NCI-H1105 treated with DMSO at 0.1 percent for 48 hours (cell line): ENCODE measurements at regions not wholly inside any gene's neighbourhood (a gene's known extent, or its start where the extent isn't known, plus 50 kb on each side); places are given as distances from the start of the nearest gene placed in this dataset.
"Not testable (repeated sequence)": the region's sequence is repeated elsewhere in the genome, so short reads cannot be mapped to it uniquely, and the experiment has no call there.

ENCODE experiments used
- DNase-seq: peaks from one replicate; lab custom pipeline; 2025; lab: John Stamatoyannopoulos, UW

DNA sequence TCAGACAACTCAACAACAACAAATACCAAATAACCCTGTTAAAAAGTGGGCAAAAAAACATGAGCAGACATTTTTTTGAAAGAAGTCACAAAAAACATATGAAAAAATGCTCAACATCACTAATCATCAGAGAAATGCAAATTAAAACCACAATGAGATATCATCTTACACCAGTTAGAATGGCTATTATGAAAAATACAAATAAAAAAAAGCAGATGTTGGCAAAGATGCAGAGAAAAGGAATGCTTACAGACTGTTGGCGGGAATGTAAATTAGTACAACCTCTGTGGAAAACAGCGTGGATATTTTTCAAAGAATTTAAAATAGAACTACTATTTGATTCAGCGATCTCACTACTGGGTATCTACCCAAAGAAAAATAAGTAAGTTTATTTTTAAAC is 114.0 kb downstream of the SLC38A4 start:
- DNase-seq = no peak

DNA sequence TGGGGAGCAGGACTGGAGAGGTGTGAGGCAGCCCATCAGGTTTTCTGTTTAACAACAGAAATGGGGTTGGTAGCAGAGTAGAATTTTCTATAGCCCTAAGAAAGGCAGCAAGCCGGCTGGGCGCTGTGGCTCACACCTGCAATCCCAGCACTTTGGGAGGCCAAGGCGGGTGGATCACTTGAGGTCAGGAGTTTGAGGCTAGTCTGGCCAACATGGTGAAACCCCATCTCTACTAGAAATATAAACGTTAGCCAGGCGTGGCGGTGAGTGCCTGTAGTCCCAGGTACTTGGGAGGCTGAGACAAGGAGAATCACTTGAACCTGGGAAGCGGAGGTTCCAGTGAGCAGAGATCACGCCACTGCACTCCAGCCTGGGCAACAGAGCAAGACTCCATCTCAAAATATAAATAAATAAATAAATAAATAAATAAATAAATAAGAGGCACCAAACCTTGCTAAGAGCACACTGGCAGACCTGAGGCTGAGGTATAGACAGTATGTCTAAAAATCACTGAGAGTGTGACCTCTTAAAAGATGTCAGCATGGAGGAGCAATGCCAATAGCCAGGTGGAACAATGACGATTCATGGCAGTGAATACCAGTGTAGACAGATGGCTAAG is 115.6 kb downstream of the SLC38A4 start:
- DNase-seq = no peak

DNA sequence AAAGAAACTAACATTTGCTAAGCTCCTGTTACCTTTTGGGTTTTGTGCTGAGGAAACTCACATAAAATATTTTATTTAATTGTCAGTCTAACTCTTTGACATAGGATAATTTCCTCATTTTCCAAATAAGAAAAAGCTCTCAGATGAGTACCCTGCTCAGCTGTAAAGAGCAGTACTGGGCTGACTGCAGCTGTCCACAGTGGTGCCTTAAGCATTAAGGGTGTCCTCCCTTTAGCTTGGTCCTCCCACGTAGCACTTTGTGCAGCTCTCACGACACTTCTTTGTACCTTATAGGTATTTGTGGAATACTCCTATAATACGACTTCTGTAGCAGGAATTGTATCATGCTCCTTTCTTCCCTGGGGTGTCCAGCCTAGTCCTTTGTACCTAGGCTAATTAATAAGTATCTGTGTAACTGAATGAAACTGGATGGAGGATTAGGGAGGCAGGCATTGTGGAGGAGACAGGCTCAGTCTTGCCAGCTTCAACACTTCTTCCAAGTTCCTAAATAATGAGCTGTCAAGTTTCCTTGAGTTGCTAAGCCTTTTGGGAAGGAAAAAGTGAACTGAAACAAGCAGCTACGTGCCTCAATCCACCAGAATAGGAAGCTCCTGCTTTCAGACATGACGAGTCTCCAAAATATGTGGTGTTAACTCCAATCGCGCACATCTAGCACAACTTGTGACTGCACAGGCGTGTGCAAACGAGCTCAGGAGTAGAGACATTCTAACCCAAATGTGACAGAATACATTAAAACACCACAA is 123.0 kb downstream of the SLC38A4 start:
- no peak for DNase-seq

DNA sequence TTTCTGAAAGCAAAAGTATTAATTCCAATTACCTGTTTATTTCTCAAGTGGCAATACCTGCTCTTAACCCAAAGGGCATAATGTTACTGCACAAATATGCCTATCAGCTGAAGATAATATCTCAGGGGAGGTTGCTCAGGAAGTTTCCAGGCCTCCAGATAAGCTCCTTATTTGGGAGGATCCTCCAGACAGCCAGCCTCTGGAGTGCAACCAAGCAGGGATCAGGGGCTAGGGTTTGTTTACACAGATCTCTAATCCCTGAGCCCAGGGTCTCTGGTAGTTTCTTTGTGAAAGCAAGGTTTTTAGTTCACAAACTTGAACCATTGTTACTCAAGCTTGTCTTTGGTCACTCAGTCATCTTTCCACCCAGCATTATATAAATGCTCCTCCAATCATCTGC is 124.4 kb downstream of the SLC38A4 start:
- DNase-seq = no peak

DNA sequence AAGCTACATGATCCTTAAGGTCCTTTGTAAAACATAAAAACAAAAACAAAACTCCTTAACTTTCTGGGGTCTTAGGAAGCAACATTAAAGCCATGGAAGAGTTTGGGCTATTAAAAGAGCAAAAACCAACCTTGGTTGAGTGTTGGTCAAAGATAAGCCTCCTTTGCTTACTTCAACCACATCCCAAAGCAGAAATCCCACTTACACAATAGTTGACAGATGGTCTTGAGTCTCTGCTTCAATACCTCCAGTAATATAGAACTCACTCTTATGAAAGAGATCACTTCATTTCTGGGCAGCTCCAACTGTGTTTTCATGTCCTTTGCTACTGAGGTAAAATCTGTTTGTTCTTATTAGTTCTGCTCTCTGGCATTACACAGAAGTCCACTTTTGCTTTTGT is 125.8 kb downstream of the SLC38A4 start:
- no peak for DNase-seq

DNA sequence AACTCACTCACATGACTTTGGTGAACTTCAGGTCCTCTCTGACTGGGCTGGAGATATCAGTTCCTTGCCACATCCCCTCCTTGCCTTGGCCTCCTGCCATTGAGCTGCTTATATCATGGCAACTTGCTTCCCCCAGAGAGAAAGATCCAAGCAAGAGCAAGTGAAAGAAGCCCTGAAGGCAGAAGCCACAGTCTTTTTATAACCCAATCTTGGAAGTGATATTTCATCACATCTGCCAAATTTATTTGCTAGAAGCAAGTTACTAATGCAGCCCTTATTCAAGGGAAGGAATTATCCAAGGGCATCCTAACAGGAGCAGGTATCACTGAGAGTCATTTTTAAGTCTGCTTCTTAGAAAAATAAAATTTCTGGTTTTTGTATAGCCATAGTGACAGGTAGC is 127.8 kb downstream of the SLC38A4 start:
- DNase-seq = no peak

DNA sequence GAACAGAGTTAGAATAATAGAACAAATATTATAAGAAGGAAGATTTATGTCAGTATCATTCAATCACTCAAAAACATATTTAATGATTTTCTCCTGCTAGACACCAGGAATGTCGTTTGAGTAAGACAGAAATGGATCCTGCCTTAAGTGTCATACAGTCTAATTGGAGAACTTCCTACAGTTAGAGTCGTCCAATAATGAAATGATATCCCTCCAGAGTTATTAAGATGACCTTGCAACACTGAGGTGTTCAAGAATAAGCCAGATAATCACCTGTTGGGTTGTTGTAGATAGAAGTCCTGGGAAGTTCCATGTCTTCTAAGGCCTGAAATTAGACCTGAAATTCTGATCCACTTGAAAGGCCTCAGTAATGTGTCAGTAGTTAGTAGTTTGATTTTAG is 132.3 kb downstream of the SLC38A4 start:
- DNase-seq = no peak

DNA sequence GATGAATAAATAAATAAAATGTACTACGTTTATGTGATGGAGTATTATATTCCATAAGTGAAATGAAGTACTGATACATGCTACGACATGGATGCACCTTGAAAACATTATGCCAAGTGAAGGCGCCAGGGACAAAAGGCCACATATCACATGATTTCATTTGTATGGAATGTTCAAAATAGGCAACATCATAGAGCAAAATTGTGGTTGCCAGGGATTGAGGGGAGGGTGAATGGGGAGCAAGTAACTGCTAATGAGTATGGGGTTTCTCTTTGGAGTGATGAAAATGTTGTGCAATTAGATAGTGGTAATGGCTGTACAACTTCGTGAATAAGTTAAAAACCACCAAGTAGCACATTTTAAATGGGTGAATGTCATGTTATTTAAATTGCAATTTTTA is 132.8 kb downstream of the SLC38A4 start:
- no peak for DNase-seq

DNA sequence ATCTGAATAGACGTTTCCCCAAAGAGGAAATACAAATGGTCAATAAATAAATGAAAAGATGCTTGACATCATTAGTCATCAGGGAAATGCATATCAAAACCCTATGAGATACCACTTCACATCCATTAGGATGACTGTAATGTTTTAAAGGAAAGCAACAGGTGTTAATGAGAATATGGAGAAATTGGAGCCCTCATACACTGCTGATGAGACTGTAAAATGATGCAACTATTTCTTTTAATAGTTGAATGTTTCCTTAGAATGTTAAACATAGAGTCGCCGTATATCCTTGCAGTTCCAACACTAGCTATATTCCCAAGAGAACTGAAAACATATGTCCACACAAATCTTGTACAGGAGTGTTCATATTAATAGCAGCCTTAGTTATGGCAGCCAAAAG is 133.2 kb downstream of the SLC38A4 start:
- DNase-seq = no peak

DNA sequence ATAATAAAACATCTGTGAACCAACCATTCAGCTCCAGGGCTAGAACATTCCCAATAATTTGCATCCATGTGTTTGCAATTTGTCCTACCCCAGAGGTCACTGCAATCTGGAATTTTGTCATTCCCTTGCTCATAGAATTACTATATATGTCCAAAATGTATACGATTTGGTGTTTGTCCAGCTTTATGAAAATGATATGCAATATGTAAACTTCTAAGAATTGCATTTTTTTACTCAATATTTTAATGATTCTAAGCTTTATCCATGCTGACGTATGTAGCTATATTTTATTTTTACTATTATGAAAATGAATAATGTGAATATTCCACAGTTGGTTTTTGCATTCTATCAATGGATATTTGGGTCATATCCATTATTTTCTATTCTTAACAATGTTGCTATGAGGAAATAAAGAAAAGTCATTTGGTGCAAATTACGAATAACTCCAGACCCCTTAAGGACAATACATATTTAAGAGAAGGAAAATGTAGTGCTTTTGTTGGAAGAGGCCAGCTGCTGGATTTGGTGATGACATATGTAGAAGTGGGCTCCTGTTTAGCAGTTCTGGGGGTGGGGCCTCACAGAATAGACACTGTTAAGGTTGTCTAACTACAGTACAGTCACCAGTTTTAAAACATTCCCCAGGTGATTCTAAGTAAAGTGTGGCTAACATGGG is 139.4 kb downstream of the SLC38A4 start:
- no peak for DNase-seq

DNA sequence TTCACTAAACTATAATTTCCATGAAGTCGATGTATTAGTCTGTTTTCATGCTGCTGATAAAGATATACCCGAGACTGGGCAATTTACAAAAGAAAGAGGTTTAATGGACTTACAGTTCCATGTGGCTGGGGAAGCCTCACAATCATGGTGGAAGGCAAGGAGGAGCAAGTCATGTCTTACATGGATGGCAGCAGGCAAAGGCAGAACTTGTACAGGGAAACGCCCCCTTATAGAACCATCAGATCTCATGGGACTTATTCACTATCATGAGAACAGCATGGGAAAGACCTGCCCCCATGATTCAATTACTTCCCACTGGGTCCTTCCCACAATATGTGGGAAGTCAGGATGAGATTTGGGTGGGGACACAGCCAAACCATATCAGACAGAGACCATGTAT is 141.6 kb downstream of the SLC38A4 start:
- not testable (repeated sequence) for DNase-seq

DNA sequence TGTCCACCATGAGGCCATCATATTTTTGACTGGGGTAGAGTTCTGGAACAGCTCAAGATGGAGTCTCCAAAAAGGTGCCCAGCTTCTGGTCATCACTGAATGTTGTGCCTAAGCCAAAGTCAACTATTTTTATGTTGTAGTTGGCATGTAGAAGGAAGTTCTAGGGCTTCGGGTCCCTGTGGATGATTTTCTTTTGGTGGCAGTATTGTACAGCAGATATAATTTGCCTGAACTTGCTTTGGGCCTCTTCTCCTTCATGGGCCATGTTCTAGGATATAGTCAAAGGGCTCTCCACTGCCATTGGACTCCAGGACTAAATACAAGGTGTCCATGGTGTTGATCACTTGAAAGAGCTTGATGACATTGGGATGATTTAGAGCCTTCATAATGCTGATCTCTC is 143.6 kb downstream of the SLC38A4 start:
- DNase-seq = no peak

DNA sequence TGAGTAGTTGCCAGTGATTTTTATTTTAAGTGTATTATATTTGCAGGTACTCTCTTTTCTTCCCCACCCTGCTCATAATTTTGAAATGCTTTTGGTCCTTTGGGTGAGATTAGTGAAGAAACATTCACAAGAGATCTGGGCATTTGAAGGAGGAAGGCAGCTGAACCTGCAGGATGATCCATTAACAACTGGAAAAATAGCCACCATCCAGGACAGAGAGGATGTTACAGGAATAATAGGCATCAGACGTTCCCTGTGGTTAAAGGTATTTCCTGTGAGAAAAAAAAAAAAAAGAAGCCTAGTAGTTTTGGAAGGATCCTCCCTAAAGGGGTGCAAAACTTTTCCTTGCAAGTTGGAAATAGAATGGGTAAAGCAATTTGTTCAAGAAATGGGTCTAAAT is 145.3 kb downstream of the SLC38A4 start:
- no peak for DNase-seq

DNA sequence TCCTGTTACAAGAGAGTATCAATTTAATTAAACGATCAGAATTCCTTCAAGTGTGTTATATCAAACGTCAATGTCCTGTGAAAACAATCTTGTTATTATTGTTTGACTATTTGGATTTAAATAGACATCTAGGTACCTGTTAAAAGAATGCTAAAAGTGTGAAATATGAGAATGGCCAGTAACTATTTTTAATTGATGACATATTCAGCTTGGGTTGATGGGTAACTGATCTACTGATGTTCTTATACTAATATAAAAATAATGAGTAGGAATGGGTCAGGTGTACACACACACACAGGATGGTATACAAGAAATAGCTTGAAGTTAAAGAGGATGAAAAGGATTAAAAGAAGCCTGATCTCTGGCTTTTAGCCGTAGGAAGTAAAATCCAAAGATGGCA is 146.0 kb downstream of the SLC38A4 start:
- DNase-seq = no peak

DNA sequence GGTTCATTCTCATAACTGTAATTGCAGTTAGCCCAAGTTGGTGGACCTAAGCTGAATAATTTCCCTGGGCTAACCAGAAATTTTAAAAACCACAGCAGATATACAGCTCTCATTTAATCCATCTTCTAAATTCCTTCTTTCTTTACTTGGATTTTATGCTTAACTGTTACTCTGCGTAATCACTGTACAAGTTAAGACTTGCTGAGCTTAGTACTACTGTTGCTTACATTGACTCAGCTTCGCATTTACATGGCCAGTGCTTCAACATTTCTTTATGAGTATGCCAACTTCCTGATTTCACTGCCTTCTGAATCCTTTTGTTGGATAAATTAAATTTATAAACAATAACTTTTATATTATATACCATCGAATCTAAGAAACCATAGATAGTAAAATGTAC is 147.4 kb downstream of the SLC38A4 start:
- no peak for DNase-seq

DNA sequence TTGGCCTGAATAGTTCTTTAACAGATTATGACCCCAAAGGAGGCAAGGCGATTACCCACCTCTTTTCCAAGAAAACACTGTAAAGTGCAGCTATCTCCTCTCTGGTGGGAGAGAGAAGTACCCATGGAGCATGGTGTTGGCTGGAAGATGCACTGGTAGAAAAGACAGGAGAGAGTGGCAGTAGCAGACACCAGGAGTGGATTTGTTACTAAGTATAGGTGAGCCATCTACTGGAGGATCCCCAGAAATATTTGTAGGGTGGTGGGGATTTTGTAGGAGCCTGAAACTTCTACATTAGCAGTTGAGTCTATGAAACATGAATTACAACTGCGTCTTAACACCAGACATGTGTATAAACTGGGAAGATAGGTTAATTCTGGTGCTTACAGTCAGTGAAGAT is 148.0 kb downstream of the SLC38A4 start:
- peak; percentile 30 for DNase-seq

DNA sequence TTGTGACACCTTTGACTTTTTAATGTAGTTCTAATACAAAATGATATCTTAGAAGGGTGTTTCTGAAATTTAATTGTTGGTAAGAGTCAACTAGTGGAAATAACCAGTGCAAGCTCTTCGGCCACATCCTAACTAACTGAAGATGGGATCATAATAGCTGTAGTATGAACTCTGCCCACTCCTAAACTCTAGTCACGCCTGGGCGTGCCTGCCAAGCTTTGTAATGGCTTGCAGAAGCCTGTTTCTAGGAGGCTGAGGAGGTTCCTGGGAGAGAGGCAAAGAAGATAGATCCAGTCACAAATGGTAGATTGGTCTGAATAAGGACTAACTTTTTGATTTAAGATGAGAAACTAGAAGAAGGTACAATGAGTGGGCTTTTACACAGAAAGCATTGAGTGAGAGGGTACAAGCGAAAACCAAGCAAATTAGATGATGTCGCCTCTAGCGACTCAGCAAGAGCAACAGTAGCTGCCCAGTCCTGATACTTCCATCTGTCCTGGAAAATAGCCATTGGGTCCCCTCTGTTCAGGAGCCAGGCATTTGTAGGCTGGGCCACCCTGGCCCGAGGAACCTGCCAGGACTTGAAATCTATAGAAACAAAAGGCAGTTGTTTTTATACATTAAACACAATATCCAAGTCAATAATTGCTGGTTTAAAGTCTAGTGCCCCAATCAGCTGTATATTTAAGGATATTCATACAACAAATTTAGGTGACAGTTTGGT is 148.8 kb downstream of the SLC38A4 start:
- no peak for DNase-seq

DNA sequence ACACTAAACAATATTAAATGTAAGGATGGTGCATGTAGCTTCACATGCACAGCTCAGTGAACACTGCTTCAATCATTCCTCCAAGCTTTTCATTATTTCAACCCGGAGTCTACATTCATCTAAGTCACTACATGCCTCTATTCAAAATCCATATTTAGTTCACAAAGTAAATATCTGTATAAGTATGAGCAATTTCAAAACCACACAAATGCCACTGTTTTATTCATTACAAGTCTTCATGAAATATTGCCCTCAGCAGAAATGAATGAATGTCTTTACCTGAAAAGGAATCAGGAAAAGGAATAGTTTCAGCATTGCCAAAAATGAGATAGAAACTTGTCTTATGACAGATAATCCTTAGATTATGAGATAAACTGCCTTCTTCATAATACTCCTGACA is 149.4 kb downstream of the SLC38A4 start:
- no peak for DNase-seq

DNA sequence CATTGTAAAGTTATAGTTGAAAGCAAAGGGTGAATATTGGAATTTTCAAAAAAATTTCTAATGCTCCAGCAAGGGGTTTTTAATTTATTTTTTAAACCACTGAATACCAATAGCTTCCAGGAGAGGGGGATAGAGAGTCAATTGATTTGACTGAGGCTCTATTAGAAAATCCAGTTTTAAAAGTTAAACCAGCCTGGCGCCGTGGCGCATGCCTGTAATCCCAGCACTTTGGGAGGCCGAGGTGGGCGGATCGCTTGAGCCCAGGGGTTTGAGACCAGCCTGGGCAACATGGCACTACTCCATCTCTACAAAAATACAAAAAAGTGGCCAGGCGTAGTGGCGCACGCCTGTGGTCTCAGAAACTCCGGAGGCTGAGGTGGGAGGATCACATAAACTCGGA is 150.1 kb downstream of the SLC38A4 start:
- peak; percentile 9 for DNase-seq

DNA sequence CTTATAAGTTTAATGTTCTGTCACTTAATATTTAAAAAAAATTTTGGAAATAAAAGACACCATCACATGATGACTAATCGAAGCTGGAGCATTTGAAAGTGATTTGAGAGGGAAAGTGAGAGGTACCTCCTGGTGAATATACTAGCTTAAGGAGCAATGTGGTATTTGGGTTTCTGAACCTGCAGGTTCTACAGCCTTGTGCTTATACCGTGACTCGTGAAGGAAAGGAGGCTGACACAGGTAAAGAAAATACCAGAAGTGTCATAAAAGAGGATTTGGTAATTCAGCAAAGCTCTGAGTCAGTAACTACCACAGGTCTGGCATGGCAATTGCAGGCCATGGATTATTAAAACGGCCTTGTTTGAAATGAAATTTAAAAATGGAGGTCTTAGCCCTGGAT is 151.0 kb downstream of the SLC38A4 start:
- DNase-seq = no peak

DNA sequence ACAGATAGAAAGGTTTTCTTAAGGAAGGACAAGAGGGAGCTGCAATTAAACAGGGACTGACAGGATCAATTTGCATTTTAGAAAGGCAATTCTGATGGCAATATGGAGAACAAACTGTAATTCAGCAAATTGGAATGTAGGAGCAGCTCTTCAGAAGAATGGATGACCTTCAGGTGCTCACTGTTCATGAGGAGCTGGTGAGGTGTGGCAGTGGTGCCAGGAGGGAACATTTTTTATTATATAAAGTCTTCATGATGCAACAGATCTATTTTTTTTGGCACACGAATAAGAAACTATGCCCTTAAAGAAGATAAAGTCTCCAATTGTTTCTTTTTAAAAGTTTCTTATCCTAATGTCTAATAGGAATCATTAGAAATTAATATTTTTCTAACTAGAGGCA is 151.7 kb downstream of the SLC38A4 start:
- DNase-seq = no peak

DNA sequence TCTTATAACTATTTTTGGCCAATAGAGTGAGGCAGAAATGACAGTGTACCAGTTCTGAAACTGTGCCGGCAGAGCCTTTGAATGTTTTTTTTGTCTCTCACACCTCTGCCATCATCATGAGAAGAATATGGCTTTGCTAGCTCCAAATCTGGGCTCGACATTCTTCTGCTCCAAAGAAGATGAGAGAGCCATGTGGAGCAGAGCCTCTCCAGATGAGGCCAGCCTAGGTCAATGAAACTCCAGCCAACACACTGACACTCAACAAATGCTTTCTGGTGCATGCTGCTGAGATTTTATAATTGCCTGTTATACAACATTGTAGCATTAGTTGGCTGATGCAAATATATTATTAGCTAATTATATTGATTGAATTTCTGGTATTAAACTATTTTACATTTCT is 154.7 kb downstream of the SLC38A4 start:
- no peak for DNase-seq

DNA sequence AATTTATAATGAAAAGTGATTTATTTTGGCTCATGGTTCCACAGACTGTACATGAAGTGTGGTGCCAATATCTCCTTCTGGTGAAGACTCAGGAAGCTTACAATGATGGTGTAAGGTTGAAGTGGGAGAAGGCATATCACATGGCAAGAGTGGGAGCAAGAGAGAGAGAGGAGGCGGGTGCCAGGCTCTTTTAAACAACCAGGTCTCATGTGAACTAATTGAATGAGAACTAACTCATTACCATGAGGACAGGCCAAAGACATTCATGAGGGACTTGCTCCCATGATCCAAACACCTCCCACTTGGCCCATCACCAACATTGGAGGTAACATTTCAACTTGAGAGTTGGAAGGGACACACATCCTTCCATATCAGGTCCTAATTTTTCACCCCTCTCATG is 155.2 kb downstream of the SLC38A4 start:
- no peak for DNase-seq
